IMR-90 (cell line): ENCODE measurements at regions not wholly inside any gene's neighbourhood (a gene's known extent, or its start where the extent isn't known, plus 50 kb on each side); places are given as distances from the start of the nearest gene placed in this dataset.

Experiments
- ATAC-seq: fragments of 200-7000 bp; cut with Tn5 transposase; 2 replicates; pipeline ENCODE4 v1.9.1; 2020; ENCODE audit warnings: low read depth, mild to moderate bottlenecking, moderate library complexity
- BruUV-seq: library from RNA; stranded (reverse); fragments of 400-500 nt; replicated peaks from 2 replicates; lab custom pipeline; 2021; lab: Mats Ljungman, UMichigan
- CTCF ChIA-PET: fragments of 300-600 bp; formaldehyde crosslinking; extraction: SDS; loops from one replicate; lab custom pipeline; 2021; ENCODE audit warnings: antibody characterized with exemption; lab: Yijun Ruan, JAX
- POLR2A ChIA-PET: fragments of 300-600 bp; sonication (Branson Sonifier 250); formaldehyde crosslinking; loops from one replicate; lab custom pipeline; 2022; ENCODE audit warnings: antibody characterized with exemption; ENCODE audit not compliant: unreplicated experiment; lab: Charles Lee
- DNase-seq: peaks from one replicate; pipeline ENCODE4 v3.0.0; 2013
- H2AFZ ChIP-seq: replicated peaks from 2 replicates; pipeline ENCODE3; 2013; ENCODE audit warnings: low read length, mild to moderate bottlenecking; ENCODE audit not compliant: poor library complexity
- H2AK5ac ChIP-seq: 2 replicates; pipeline ENCODE4 v1.6.1; 2013; ENCODE audit warnings: low read depth, low read length, inconsistent platforms
- H2AK9ac ChIP-seq: replicated peaks from 2 replicates; pipeline ENCODE3; 2013; ENCODE audit warnings: mild to moderate bottlenecking, low read depth, low read length, moderate library complexity; ENCODE audit not compliant: poor library complexity
- H2BK120ac ChIP-seq: 2 replicates; pipeline ENCODE4 v1.6.1; 2013; ENCODE audit warnings: low read depth, low read length, inconsistent platforms
- H2BK15ac ChIP-seq: 3 replicates; pipeline ENCODE4 v1.6.1; 2013; ENCODE audit warnings: low read depth, low read length, inconsistent platforms
- H2BK20ac ChIP-seq: 2 replicates; pipeline ENCODE4 v1.6.1; 2013; ENCODE audit warnings: low read depth, mild to moderate bottlenecking, inconsistent platforms, low read length, moderate library complexity
- H2BK5ac ChIP-seq: 2 replicates; pipeline ENCODE4 v1.6.1; 2013; ENCODE audit warnings: mild to moderate bottlenecking, low read depth, low read length, inconsistent platforms; ENCODE audit not compliant: poor library complexity, severe bottlenecking
- H3K14ac ChIP-seq: replicated peaks from 2 replicates; pipeline ENCODE4 v1.6.1; 2013; ENCODE audit warnings: low read depth, low read length, inconsistent platforms
- H3K18ac ChIP-seq: 2 replicates; pipeline ENCODE4 v1.6.1; 2013; ENCODE audit warnings: low read depth, low read length, control low read depth
- H3K23ac ChIP-seq: 2 replicates; pipeline ENCODE4 v1.6.1; 2013; ENCODE audit warnings: low read depth, low read length, inconsistent platforms
- H3K27ac ChIP-seq: 2 replicates; pipeline ENCODE4 v1.5.1; 2013; ENCODE audit warnings: mild to moderate bottlenecking, control low read depth, low read length; ENCODE audit not compliant: insufficient read depth
- H3K27me3 ChIP-seq: 2 replicates; pipeline ENCODE4 v1.6.1; 2013; ENCODE audit warnings: low read length; ENCODE audit not compliant: control insufficient read depth, insufficient read depth
- H3K36me3 ChIP-seq: 2 replicates; pipeline ENCODE4 v1.6.1; 2013; ENCODE audit warnings: low read length, mixed read lengths; ENCODE audit not compliant: control insufficient read depth, insufficient read depth
- H3K4ac ChIP-seq: 2 replicates; pipeline ENCODE4 v1.6.1; 2013; ENCODE audit warnings: low read depth, low read length, inconsistent platforms
- H3K4me1 ChIP-seq: 2 replicates; pipeline ENCODE4 v1.6.1; 2013; ENCODE audit warnings: low read length, mixed read lengths; ENCODE audit not compliant: control insufficient read depth, insufficient read depth
- H3K4me2 ChIP-seq: 2 replicates; pipeline ENCODE4 v1.6.1; 2013; ENCODE audit warnings: low read depth, mild to moderate bottlenecking, control low read depth, low read length, moderate library complexity
- H3K4me3 ChIP-seq: 2 replicates; pipeline ENCODE4 v1.5.1; 2013; ENCODE audit warnings: low read depth, mild to moderate bottlenecking, control low read depth, low read length, moderate library complexity; ENCODE audit not compliant: insufficient read depth
- H3K56ac ChIP-seq: 2 replicates; pipeline ENCODE4 v1.6.1; 2013; ENCODE audit warnings: low read length, inconsistent platforms; ENCODE audit not compliant: insufficient read depth; ENCODE audit errors: extremely low read depth
- H3K79me1 ChIP-seq, 2 experiments: 2 replicates each; pipeline ENCODE4 v1.6.1; 2013; ENCODE audit warnings: low read length in 2 of 2, inconsistent platforms in 1 of 2, low read depth in 1 of 2
- H3K9ac ChIP-seq: 2 replicates; pipeline ENCODE4 v1.6.1; 2013; ENCODE audit warnings: low read depth, low read length, control low read depth
- H3K9me1 ChIP-seq: 2 replicates; pipeline ENCODE4 v1.6.1; 2013; ENCODE audit warnings: low read length, inconsistent platforms; ENCODE audit not compliant: insufficient read depth
- H3K9me3 ChIP-seq: 2 replicates; pipeline ENCODE4 v1.6.1; 2013; ENCODE audit warnings: low read length; ENCODE audit not compliant: control insufficient read depth, insufficient read depth
- H4K20me1 ChIP-seq: 2 replicates; pipeline ENCODE4 v1.6.1; 2013; ENCODE audit warnings: low read length, inconsistent platforms; ENCODE audit not compliant: insufficient read depth
- H4K5ac ChIP-seq: 2 replicates; pipeline ENCODE4 v1.6.1; 2013; ENCODE audit warnings: mild to moderate bottlenecking, low read depth, low read length, control low read depth
- H4K8ac ChIP-seq, 2 experiments: 2 replicates each; pipeline ENCODE4 v1.6.1; 2013; ENCODE audit warnings: low read depth in 2 of 2, low read length in 2 of 2, control low read depth in 1 of 2, inconsistent platforms in 1 of 2
- H4K91ac ChIP-seq: 2 replicates; pipeline ENCODE4 v1.6.1; 2013; ENCODE audit warnings: low read depth, low read length, inconsistent platforms; ENCODE audit not compliant: insufficient read depth
- BHLHE40 ChIP-seq: fragments of 150-350 bp; IDR thresholded peaks from 2 replicates; pipeline ENCODE4 v1.6.1; 2016; ENCODE audit warnings: mild to moderate bottlenecking, low read depth, low read length
- CTCF ChIP-seq: conservative IDR thresholded peaks from 2 replicates; pipeline ENCODE4 v1.5.1; 2012; ENCODE audit warnings: mild to moderate bottlenecking, low read depth, low read length, improper control_type of control experiment
- MAFK ChIP-seq: IDR thresholded peaks from 2 replicates; pipeline ENCODE4 v1.6.1; 2012; ENCODE audit warnings: low read depth, low read length, improper control_type of control experiment
- MAZ ChIP-seq: IDR thresholded peaks from 2 replicates; pipeline ENCODE4 v1.6.1; 2012; ENCODE audit warnings: low read depth, mild to moderate bottlenecking, low read length, improper control_type of control experiment, moderate library complexity, borderline replicate concordance
- MXI1 ChIP-seq: IDR thresholded peaks from 2 replicates; pipeline ENCODE4 v1.6.1; 2012; ENCODE audit warnings: low read depth, mild to moderate bottlenecking, low read length, moderate library complexity, borderline replicate concordance
- POLR2A ChIP-seq: IDR thresholded peaks from 2 replicates; pipeline ENCODE4 v1.6.1; 2012; ENCODE audit warnings: mild to moderate bottlenecking, low read depth, low read length
- RAD21 ChIP-seq: IDR thresholded peaks from 2 replicates; pipeline ENCODE4 v1.6.1; 2012; ENCODE audit warnings: low read length, improper control_type of control experiment
- RCOR1 ChIP-seq: IDR thresholded peaks from 2 replicates; pipeline ENCODE4 v1.6.1; 2012; ENCODE audit warnings: mild to moderate bottlenecking, low read length, improper control_type of control experiment; ENCODE audit not compliant: insufficient replicate concordance
- SMC3 ChIP-seq: fragments of 150-350 bp; IDR thresholded peaks from 2 replicates; pipeline ENCODE4 v1.6.1; 2016; ENCODE audit warnings: low read depth, mild to moderate bottlenecking, antibody characterized with exemption, low read length, moderate library complexity
- USF2 ChIP-seq: fragments of 150-350 bp; IDR thresholded peaks from 2 replicates; pipeline ENCODE4 v1.6.1; 2017; ENCODE audit warnings: mild to moderate bottlenecking, antibody characterized with exemption, low read length, low read depth
- WGBS, 2 experiments: methylation state at CpG; one replicate each; pipeline versions ENCODE4 v1.1.5 to v1.1.7; 2013; ENCODE audit warnings: missing lambda C conversion rate in 2 of 2; ENCODE audit not compliant: insufficient read length in 1 of 2; ENCODE audit errors: extremely low coverage in 2 of 2; 5-methylcytosine and 5-hydroxymethylcytosine counted together
- dilution Hi-C: fragments of 300-500 bp; cut with HindIII; formaldehyde crosslinking; loops from one replicate; pipeline ENCODE4 v1.14.3; 2018; ENCODE audit warnings: low sequenced_read_pairs; ENCODE audit not compliant: unreplicated experiment
- in situ Hi-C: fragments of 300-500 bp; cut with MboI; formaldehyde crosslinking; loops from 3 replicates; pipeline ENCODE4 v1.14.3; 2019; ENCODE audit warnings: low sequenced_read_pairs, inconsistent platforms, mixed read lengths
- intact Hi-C: fragments of 100-400 bp; cut with micrococcal nuclease; formaldehyde crosslinking; loops from 2 replicates; pipeline ENCODE4 v1.10.0; 2022

- Histone ChIP-seq H4K5ac (no peak overlapping the region), H3K23ac (no peak overlapping the region), H3K4me3 (no peak overlapping the region), H3K9me3 (0 out of 2 replicates have a peak, but pooled peaks cover 2% of the 10 kb centered on the region), H2BK15ac (no peak overlapping the region), H2BK20ac (no peak overlapping the region), H2AFZ (no peak overlapping the region), H3K79me1 (no peaks in the 10 kb centered on the region), H3K9ac (no peak overlapping the region), H3K9me1 (no peaks in the 10 kb centered on the region), H2AK5ac (no peak overlapping the region), H4K91ac (no peak overlapping the region), H2BK5ac (no peak overlapping the region), H2AK9ac (no peak overlapping the region), H3K18ac (no peak overlapping the region), H3K27me3 (no peaks in the 10 kb centered on the region), H3K4ac (no peak overlapping the region), H3K36me3 (no peaks in the 10 kb centered on the region), H3K56ac (no peak overlapping the region), H4K8ac (no peak overlapping the region), H2BK120ac (no peak overlapping the region), H3K4me1 (no peaks in the 10 kb centered on the region), H3K27ac (no peak overlapping the region), H3K4me2 (no peak overlapping the region), H3K14ac (no peak overlapping the region), H4K20me1 (no peaks in the 10 kb centered on the region)
- ATAC-seq (no peak), DNase-seq (no peak)
- dilution Hi-C loops, result no loop called here
- ChIA-PET POLR2A (no interaction called here), CTCF (no interaction called here)
- WGBS, 2 experiments, result no CpG with 5 or more reads among the region's 2 CpGs
- TF ChIP-seq USF2 (no peak), SMC3 (no peak), RAD21 (no peak), CTCF (no peak), MAZ (no peak), RCOR1 (no peak), MAFK (no peak), BHLHE40 (no peak), POLR2A (no peak), MXI1 (no peak)
- intact Hi-C loops, result no loop called here
- BruUV-seq, result no TSS peak
- in situ Hi-C loops, result no loop called here
Observed at GRCh38 chr6:117761610-117762009, 86.3 kb downstream of the NUS1 start.
